ENCODE measurements at regions not wholly inside any gene's neighbourhood (a gene's known extent, or its start where the extent isn't known, plus 50 kb on each side); places are given as distances from the start of the nearest gene placed in this dataset.

- TF ChIP-seq, protein P1, sequence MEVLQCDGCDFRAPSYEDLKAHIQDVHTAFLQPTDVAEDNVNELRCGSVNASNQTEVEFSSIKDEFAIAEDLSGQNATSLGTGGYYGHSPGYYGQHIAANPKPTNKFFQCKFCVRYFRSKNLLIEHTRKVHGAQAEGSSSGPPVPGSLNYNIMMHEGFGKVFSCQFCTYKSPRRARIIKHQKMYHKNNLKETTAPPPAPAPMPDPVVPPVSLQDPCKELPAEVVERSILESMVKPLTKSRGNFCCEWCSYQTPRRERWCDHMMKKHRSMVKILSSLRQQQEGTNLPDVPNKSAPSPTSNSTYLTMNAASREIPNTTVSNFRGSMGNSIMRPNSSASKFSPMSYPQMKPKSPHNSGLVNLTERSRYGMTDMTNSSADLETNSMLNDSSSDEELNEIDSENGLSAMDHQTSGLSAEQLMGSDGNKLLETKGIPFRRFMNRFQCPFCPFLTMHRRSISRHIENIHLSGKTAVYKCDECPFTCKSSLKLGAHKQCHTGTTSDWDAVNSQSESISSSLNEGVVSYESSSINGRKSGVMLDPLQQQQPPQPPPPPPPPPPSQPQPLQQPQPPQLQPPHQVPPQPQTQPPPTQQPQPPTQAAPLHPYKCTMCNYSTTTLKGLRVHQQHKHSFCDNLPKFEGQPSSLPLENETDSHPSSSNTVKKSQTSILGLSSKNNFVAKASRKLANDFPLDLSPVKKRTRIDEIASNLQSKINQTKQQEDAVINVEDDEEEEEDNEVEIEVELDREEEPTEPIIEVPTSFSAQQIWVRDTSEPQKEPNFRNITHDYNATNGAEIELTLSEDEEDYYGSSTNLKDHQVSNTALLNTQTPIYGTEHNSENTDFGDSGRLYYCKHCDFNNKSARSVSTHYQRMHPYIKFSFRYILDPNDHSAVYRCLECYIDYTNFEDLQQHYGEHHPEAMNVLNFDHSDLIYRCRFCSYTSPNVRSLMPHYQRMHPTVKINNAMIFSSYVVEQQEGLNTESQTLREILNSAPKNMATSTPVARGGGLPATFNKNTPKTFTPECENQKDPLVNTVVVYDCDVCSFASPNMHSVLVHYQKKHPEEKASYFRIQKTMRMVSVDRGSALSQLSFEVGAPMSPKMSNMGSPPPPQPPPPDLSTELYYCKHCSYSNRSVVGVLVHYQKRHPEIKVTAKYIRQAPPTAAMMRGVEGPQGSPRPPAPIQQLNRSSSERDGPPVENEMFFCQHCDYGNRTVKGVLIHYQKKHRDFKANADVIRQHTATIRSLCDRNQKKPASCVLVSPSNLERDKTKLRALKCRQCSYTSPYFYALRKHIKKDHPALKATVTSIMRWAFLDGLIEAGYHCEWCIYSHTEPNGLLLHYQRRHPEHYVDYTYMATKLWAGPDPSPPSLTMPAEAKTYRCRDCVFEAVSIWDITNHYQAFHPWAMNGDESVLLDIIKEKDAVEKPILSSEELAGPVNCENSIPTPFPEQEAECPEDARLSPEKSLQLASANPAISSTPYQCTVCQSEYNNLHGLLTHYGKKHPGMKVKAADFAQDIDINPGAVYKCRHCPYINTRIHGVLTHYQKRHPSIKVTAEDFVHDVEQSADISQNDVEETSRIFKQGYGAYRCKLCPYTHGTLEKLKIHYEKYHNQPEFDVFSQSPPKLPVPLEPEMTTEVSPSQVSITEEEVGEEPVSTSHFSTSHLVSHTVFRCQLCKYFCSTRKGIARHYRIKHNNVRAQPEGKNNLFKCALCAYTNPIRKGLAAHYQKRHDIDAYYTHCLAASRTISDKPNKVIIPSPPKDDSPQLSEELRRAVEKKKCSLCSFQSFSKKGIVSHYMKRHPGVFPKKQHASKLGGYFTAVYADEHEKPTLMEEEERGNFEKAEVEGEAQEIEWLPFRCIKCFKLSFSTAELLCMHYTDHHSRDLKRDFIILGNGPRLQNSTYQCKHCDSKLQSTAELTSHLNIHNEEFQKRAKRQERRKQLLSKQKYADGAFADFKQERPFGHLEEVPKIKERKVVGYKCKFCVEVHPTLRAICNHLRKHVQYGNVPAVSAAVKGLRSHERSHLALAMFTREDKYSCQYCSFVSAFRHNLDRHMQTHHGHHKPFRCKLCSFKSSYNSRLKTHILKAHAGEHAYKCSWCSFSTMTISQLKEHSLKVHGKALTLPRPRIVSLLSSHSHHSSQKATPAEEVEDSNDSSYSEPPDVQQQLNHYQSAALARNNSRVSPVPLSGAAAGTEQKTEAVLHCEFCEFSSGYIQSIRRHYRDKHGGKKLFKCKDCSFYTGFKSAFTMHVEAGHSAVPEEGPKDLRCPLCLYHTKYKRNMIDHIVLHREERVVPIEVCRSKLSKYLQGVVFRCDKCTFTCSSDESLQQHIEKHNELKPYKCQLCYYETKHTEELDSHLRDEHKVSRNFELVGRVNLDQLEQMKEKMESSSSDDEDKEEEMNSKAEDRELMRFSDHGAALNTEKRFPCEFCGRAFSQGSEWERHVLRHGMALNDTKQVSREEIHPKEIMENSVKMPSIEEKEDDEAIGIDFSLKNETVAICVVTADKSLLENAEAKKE (CRISPR knock-in tag; IDR thresholded peaks at IDR 0.05), result no peak
- no peak for TF ChIP-seq STAT1 (IDR thresholded peaks at IDR 0.05; ENCODE audit: unreplicated experiment)
Measured at GRCh38 chr1:90308421-90308820, 313.5 kb downstream of the ZNF326 start (continued).

- H2AFZ ChIP-seq, result no peak overlapping the region
- H4K20me1 ChIP-seq (replicated peaks; ENCODE audit: insufficient read depth), result no peaks in the 10 kb centered on the region
- H3K9me2 ChIP-seq (ENCODE audit: insufficient read depth), result no peaks in the 10 kb centered on the region; the same call in 1 of the 2 replicates
- H3K36me3 Mint-ChIP-seq (ENCODE audit: low read depth), result no peaks in the 10 kb centered on the region
- no peak for ATAC-seq
- no peak overlapping the region for H3K27ac Mint-ChIP-seq
- no peak overlapping the region for H3K4me3 Mint-ChIP-seq
- H3K4me3 ChIP-seq, result no peak overlapping the region
- no peak overlapping the region for H3K27ac ChIP-seq (ENCODE audit: low read depth)
- H3K4me1 ChIP-seq (ENCODE audit: insufficient read depth), result no peaks in the 10 kb centered on the region
- H3K36me3 ChIP-seq (ENCODE audit: insufficient read depth), result no peaks in the 10 kb centered on the region
- no peaks in the 10 kb centered on the region for H3K4me1 Mint-ChIP-seq
- H3F3A ChIP-seq (replicated peaks; ENCODE audit: low read depth), result no peaks in the 10 kb centered on the region
- no peak for DNase-seq (ENCODE audit: low spot score)
- H3K4me2 ChIP-seq, result no peak overlapping the region
- H3K79me2 ChIP-seq (replicated peaks; ENCODE audit: insufficient read depth), result no peaks in the 10 kb centered on the region
- no peaks in the 10 kb centered on the region for H3K27me3 Mint-ChIP-seq (ENCODE audit: insufficient read depth, low read depth, poor library complexity)
- no peaks in the 10 kb centered on the region for H3K27me3 ChIP-seq (ENCODE audit: insufficient read depth)
- no peaks in the 10 kb centered on the region for H3K9me3 Mint-ChIP-seq
- TF ChIP-seq, protein P2, sequence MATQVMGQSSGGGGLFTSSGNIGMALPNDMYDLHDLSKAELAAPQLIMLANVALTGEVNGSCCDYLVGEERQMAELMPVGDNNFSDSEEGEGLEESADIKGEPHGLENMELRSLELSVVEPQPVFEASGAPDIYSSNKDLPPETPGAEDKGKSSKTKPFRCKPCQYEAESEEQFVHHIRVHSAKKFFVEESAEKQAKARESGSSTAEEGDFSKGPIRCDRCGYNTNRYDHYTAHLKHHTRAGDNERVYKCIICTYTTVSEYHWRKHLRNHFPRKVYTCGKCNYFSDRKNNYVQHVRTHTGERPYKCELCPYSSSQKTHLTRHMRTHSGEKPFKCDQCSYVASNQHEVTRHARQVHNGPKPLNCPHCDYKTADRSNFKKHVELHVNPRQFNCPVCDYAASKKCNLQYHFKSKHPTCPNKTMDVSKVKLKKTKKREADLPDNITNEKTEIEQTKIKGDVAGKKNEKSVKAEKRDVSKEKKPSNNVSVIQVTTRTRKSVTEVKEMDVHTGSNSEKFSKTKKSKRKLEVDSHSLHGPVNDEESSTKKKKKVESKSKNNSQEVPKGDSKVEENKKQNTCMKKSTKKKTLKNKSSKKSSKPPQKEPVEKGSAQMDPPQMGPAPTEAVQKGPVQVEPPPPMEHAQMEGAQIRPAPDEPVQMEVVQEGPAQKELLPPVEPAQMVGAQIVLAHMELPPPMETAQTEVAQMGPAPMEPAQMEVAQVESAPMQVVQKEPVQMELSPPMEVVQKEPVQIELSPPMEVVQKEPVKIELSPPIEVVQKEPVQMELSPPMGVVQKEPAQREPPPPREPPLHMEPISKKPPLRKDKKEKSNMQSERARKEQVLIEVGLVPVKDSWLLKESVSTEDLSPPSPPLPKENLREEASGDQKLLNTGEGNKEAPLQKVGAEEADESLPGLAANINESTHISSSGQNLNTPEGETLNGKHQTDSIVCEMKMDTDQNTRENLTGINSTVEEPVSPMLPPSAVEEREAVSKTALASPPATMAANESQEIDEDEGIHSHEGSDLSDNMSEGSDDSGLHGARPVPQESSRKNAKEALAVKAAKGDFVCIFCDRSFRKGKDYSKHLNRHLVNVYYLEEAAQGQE (IDR thresholded peaks at IDR 0.05; ENCODE audit: unreplicated experiment), result no peak
- TF ChIP-seq ZNF114 (CRISPR knock-in tag; IDR thresholded peaks at IDR 0.05) (no peak), CREB1 (CRISPR knock-in tag; IDR thresholded peaks at IDR 0.05; ENCODE audit: low read depth) (no peak), POLR2AphosphoS5 (IDR thresholded peaks at IDR 0.05; ENCODE audit: low read depth) (no peak), EZH2phosphoT487 (IDR thresholded peaks at IDR 0.05; ENCODE audit: unreplicated experiment) (no peak), JUNB (IDR thresholded peaks at IDR 0.05; ENCODE audit: unreplicated experiment) (no peak), NANOG (IDR thresholded peaks at IDR 0.05; ENCODE audit: borderline replicate concordance) (no peak), CTCF (conservative IDR thresholded peaks at IDR 0.05; ENCODE audit: low read depth in 2 of 2) (no peak), EZH2 (IDR thresholded peaks at IDR 0.05; ENCODE audit: low read depth, unreplicated experiment) (no peak)
- TF ChIP-seq, protein P3, sequence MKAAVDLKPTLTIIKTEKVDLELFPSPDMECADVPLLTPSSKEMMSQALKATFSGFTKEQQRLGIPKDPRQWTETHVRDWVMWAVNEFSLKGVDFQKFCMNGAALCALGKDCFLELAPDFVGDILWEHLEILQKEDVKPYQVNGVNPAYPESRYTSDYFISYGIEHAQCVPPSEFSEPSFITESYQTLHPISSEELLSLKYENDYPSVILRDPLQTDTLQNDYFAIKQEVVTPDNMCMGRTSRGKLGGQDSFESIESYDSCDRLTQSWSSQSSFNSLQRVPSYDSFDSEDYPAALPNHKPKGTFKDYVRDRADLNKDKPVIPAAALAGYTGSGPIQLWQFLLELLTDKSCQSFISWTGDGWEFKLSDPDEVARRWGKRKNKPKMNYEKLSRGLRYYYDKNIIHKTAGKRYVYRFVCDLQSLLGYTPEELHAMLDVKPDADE (IDR thresholded peaks at IDR 0.05), result no peak
Measured at GRCh38 chr1:90305577-90305976, 310.7 kb downstream of the ZNF326 start.

All from GM23338 (cell line).